ENCODE measurements at regions not wholly inside any gene's neighbourhood (a gene's known extent, or its start where the extent isn't known, plus 50 kb on each side); places are given as distances from the start of the nearest gene placed in this dataset.
"Not testable (repeated sequence)": the region's sequence is repeated elsewhere in the genome, so short reads cannot be mapped to it uniquely, and the experiment has no call there.

GRCh38 chr14:57150449-57150848 lies 118.3 kb downstream of the EXOC5 start:
- DNase-seq (ENCODE audit: low spot score), result no peak
- in situ Hi-C loops (cut with MboI; ENCODE audit: low sequenced_read_pairs, unreplicated experiment), result no loop called here
- TF ChIP-seq CTCF (IDR thresholded peaks at IDR 0.05; ENCODE audit: borderline replicate concordance, control extremely low read depth, extremely low read depth, insufficient read depth, missing control alignments), result no peak

GRCh38 chr14:57139173-57139572 lies 129.5 kb downstream of the EXOC5 start:
- no peak for TF ChIP-seq CTCF (IDR thresholded peaks at IDR 0.05; ENCODE audit: borderline replicate concordance, control extremely low read depth, extremely low read depth, insufficient read depth, missing control alignments)
- no peak for DNase-seq (ENCODE audit: low spot score)
- in situ Hi-C loops (cut with MboI; ENCODE audit: low sequenced_read_pairs, unreplicated experiment), result no loop called here

DNA sequence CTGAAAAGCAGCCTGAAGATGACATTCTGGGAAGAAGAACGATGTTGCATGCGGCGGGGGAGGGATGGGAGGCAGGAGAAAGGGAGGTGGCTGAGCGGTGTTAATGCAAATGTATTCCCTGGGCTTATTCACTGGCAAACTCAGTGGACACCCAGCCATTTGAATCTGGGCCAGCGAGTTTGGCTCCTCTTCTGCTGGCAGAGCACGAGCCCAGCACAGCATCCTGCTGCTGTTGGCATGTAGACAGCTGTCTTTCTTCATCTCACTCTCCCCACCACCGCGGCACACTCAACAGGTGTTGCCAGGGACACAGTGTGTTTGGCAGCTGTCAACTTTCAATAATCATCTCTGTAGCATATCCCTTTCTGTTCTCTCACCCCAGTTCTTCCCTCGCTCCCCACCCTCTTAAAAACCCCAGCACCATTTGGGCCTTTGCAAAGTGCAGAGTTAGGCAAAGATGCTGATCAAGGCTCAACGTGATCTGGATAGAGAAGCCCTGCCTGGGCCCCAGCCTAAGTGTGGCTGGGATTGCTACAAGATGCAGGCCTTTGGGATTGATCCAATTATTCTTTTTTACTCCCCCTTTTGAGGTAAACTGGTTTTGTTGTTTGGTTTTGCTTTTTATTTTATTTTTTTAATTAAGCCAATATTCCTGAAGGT lies 131.9 kb downstream of the EXOC5 start:
- no peak for DNase-seq (ENCODE audit: low spot score)
- in situ Hi-C loops (cut with MboI; ENCODE audit: low sequenced_read_pairs, unreplicated experiment), result no loop called here
- TF ChIP-seq CTCF (IDR thresholded peaks at IDR 0.05; ENCODE audit: borderline replicate concordance, control extremely low read depth, extremely low read depth, insufficient read depth, missing control alignments), result no peak

DNA sequence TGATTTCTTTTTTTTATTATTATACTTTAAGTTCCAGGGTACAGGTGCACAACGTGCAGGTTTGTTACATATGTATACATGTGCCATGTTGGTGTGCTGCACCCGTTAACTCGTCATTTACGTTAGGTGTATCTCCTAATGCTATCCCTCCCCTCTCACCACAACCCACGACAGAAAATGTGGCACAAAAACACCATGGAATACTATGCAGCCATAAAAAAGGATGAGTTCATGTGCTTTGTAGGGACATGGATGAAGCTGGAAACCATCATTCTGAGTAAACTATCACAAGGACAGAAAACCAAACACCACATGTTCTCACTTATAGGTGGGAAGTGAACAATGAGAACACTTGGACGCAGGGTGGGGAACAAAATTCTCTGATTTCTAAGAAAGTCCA lies 140.9 kb downstream of the EXOC5 start:
- in situ Hi-C loops (cut with MboI; ENCODE audit: low sequenced_read_pairs, unreplicated experiment); DNase-seq (ENCODE audit: low spot score): not testable (repeated sequence)

GRCh38 chr14:57122129-57122528 lies 146.6 kb downstream of the EXOC5 start:
- no peak for DNase-seq (ENCODE audit: low spot score)
- TF ChIP-seq CTCF (IDR thresholded peaks at IDR 0.05; ENCODE audit: borderline replicate concordance, control extremely low read depth, extremely low read depth, insufficient read depth, missing control alignments), result no peak
- in situ Hi-C loops (cut with MboI; ENCODE audit: low sequenced_read_pairs, unreplicated experiment), result no loop called here

DNA sequence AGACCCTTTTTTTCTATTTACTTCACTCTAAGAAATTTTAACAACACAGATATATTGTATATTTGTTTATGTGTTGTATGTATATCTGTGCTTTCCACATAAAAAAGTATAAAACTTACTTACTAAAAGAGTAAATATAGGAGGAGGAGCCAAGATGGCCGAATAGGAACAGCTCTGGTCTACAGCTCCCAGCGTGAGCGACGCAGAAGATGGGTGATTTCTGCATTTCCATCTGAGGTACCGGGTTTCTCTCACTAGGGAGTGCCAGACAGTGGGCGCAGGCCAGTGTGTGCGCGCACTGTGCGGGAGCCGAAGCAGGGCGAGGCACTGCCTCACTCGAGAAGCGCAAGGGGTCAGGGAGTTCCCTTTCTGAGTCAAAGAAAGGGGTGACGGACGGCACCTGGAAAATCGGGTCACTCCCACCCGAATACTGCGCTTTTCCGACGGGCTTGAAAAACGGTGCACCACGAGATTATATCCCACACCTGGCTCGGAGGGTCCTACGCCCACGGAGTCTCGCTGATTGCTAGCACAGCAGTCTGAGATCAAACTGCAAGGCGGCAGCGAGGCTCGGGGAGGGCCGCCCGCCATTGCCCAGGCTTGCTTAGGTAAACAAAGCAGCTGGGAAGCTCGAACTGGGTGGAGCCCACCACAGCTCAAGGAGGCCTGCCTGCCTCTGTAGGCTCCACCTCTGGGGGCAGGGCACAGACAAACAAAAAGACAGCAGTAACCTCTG lies 156.5 kb downstream of the EXOC5 start:
- DNase-seq (ENCODE audit: low spot score); in situ Hi-C loops (cut with MboI; ENCODE audit: low sequenced_read_pairs, unreplicated experiment): not testable (repeated sequence)

GRCh38 chr14:57110411-57110810 lies 158.3 kb downstream of the EXOC5 start:
- in situ Hi-C loops (cut with MboI; ENCODE audit: low sequenced_read_pairs, unreplicated experiment); DNase-seq (ENCODE audit: low spot score): not testable (repeated sequence)

GRCh38 chr14:57091030-57091608 lies 177.6 kb downstream of the EXOC5 start:
- no peak for TF ChIP-seq CTCF (IDR thresholded peaks at IDR 0.05; ENCODE audit: borderline replicate concordance, control extremely low read depth, extremely low read depth, insufficient read depth, missing control alignments)
- no peak for DNase-seq (ENCODE audit: low spot score)
- in situ Hi-C loops (cut with MboI; ENCODE audit: low sequenced_read_pairs, unreplicated experiment), result no loop called here
